ENCODE measurements at regions not wholly inside any gene's neighbourhood (a gene's known extent, or its start where the extent isn't known, plus 50 kb on each side); places are given as distances from the start of the nearest gene placed in this dataset.

DNA sequence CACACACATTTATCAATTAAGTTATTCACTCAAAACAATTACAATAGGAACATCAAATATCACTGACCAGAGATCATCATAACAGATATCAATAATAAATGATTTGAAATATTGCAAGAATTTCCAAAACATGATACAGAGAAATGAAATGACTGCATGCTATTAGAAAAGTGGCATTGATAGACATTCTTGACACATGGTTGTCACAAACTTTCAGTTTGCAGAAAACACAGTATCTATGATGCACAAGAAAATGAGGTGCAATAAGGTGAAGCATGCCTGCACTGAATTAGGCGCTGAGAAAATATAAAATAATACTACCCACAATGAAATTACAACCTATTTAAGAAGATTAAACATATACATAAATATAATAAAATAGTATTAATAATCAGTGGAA is 198.0 kb upstream of the SYT1 start:
- DNase-seq (ENCODE audit: low spot score), result no peak
- TF ChIP-seq, protein P1, sequence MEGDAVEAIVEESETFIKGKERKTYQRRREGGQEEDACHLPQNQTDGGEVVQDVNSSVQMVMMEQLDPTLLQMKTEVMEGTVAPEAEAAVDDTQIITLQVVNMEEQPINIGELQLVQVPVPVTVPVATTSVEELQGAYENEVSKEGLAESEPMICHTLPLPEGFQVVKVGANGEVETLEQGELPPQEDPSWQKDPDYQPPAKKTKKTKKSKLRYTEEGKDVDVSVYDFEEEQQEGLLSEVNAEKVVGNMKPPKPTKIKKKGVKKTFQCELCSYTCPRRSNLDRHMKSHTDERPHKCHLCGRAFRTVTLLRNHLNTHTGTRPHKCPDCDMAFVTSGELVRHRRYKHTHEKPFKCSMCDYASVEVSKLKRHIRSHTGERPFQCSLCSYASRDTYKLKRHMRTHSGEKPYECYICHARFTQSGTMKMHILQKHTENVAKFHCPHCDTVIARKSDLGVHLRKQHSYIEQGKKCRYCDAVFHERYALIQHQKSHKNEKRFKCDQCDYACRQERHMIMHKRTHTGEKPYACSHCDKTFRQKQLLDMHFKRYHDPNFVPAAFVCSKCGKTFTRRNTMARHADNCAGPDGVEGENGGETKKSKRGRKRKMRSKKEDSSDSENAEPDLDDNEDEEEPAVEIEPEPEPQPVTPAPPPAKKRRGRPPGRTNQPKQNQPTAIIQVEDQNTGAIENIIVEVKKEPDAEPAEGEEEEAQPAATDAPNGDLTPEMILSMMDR (IDR thresholded peaks at IDR 0.05), result no peak
- TF ChIP-seq EZH2phosphoT487 (IDR thresholded peaks at IDR 0.05) (no peak), EZH2 (IDR thresholded peaks at IDR 0.05) (no peak)
- Histone ChIP-seq H3K36me3 (no peaks in the 10 kb centered on the region), H3K27ac (no peak overlapping the region), H3K9ac (no peak overlapping the region), H3K79me2 (ENCODE audit: low read depth) (no peaks in the 10 kb centered on the region), H4K20me1 (ENCODE audit: low read depth) (no peaks in the 10 kb centered on the region), H3K27me3 (no peaks in the 10 kb centered on the region), H3K4me1 (no peaks in the 10 kb centered on the region), H3K9me3 (ENCODE audit: low read depth) (no peaks in the 10 kb centered on the region), H3F3A (ENCODE audit: low read depth) (no peaks in the 10 kb centered on the region), H2AFZ (replicated peaks) (no peak overlapping the region), H3K4me3 (no peak overlapping the region), H3K4me2 (no peak overlapping the region)
- no peaks in the 10 kb centered on the region for H3K27me3 Mint-ChIP-seq (ENCODE audit: insufficient read depth, low read depth)
- H3K36me3 Mint-ChIP-seq, result no peaks in the 10 kb centered on the region
- H3K27ac Mint-ChIP-seq, result no peak overlapping the region
- H3K4me1 Mint-ChIP-seq, result peaks cover 6% of the 10 kb centered on the region
- H3K4me3 Mint-ChIP-seq, result no peak overlapping the region
- H3K9me3 Mint-ChIP-seq, result no peaks in the 10 kb centered on the region

DNA sequence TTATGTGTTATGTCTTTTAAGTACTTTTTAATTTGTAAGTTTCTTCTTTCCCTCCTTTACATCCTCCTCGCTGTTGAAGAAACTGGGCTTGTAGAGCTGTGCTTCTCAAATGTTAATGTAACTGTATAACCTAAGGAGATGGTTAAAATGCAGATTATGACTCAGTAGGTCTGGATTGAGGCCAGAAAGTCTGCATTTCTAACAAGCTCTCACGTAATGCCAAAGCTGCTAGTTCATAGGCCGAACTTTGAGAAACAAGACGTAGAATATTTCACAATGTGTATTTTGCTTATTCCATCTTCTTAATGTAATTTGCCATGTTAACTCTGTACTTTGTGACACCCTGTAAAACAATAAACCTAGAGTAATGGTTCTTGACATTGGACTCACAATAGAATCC is 193.3 kb upstream of the SYT1 start:
- no peak overlapping the region for H3K4me2 ChIP-seq
- DNase-seq (ENCODE audit: low spot score), result no peak
- no peaks in the 10 kb centered on the region for H3K79me2 ChIP-seq (ENCODE audit: low read depth)
- TF ChIP-seq EZH2phosphoT487 (IDR thresholded peaks at IDR 0.05), result no peak
- no peak for TF ChIP-seq EZH2 (IDR thresholded peaks at IDR 0.05)
- TF ChIP-seq, protein P1 (IDR thresholded peaks at IDR 0.05), result no peak
- H3K36me3 Mint-ChIP-seq, result no peaks in the 10 kb centered on the region
- no peaks in the 10 kb centered on the region for H3K4me1 ChIP-seq
- no peak overlapping the region for H3K27ac ChIP-seq
- H3K4me3 Mint-ChIP-seq, result no peak overlapping the region
- H3K36me3 ChIP-seq, result no peaks in the 10 kb centered on the region
- H3K27ac Mint-ChIP-seq, result no peak overlapping the region
- H3K27me3 Mint-ChIP-seq (ENCODE audit: insufficient read depth, low read depth), result no peaks in the 10 kb centered on the region
- no peaks in the 10 kb centered on the region for H3K9me3 Mint-ChIP-seq
- H3K9me3 ChIP-seq (ENCODE audit: low read depth), result no peaks in the 10 kb centered on the region
- H3K9ac ChIP-seq, result no peak overlapping the region
- H3F3A ChIP-seq (ENCODE audit: low read depth), result no peaks in the 10 kb centered on the region
- no peaks in the 10 kb centered on the region for H3K4me1 Mint-ChIP-seq
- H4K20me1 ChIP-seq (ENCODE audit: low read depth), result no peaks in the 10 kb centered on the region
- no peaks in the 10 kb centered on the region for H3K27me3 ChIP-seq
- H2AFZ ChIP-seq (replicated peaks), result no peak overlapping the region
- H3K4me3 ChIP-seq, result no peak overlapping the region

DNA sequence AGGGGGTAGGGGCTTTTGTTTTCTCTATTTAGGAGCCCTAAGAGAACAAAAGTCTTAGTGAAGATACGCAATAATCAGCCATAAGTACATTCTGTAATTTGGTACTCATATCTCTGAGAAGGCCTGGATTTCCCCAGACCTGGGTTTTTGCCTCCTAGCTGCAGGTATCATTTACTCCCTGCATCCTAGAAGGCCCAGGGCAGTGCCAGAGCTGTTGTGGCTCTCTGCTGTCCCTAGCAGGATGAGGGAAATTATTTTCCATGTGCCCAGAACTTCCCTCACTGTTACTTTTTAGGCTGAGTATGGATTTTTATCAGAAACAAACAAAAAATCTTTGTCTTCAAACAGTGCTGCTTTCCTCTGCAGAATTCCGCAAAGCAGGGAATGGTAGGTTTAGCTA is 192.5 kb upstream of the SYT1 start:
- no peaks in the 10 kb centered on the region for H3K36me3 Mint-ChIP-seq
- H3F3A ChIP-seq (ENCODE audit: low read depth), result no peaks in the 10 kb centered on the region

More for the DNA sequence above, 192.5 kb upstream of the SYT1 start:
- Histone ChIP-seq H3K27ac (no peak overlapping the region), H3K4me3 (no peak overlapping the region), H3K79me2 (ENCODE audit: low read depth) (no peaks in the 10 kb centered on the region), H3K9me3 (ENCODE audit: low read depth) (no peaks in the 10 kb centered on the region), H2AFZ (replicated peaks) (no peak overlapping the region), H3K9ac (no peak overlapping the region), H3K36me3 (no peaks in the 10 kb centered on the region), H3K27me3 (no peaks in the 10 kb centered on the region), H3K4me2 (no peak overlapping the region), H3K4me1 (no peaks in the 10 kb centered on the region), H4K20me1 (ENCODE audit: low read depth) (no peaks in the 10 kb centered on the region)
- Mint-ChIP-seq H3K9me3 (no peaks in the 10 kb centered on the region), H3K27ac (no peak overlapping the region), H3K4me3 (no peak overlapping the region), H3K4me1 (no peaks in the 10 kb centered on the region), H3K27me3 (ENCODE audit: insufficient read depth, low read depth) (no peaks in the 10 kb centered on the region)
- no peak for DNase-seq (ENCODE audit: low spot score)
- TF ChIP-seq EZH2phosphoT487 (IDR thresholded peaks at IDR 0.05), result no peak
- TF ChIP-seq EZH2 (IDR thresholded peaks at IDR 0.05), result no peak
- TF ChIP-seq, protein P1 (IDR thresholded peaks at IDR 0.05), result no peak

All from neural progenitor cell (in vitro differentiated cells).